ENCODE measurements at regions not wholly inside any gene's neighbourhood (a gene's known extent, or its start where the extent isn't known, plus 50 kb on each side); places are given as distances from the start of the nearest gene placed in this dataset.
"Not testable (repeated sequence)": the region's sequence is repeated elsewhere in the genome, so short reads cannot be mapped to it uniquely, and the experiment has no call there.

DNA sequence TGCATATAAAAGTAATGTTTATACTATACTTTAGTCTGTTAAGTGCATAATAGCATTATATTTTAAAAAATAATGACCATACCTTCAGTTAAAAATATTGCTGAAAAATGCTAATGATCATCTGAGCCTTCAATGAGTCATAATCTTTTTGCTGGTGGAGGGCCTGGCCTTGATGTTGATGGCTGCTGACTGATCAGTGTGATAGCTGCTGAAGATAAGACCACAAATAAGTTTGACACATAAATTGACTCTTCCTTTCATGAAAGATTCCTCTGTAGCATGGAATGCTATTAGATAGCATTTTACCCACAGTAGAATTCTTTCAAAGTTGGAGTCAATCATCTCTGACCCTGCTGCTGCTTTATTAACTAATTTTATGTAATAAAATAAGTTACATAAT, 128.4 kb upstream of the CCDC85A start:
- CTCF ChIA-PET = no interaction called here
- H3K27ac ChIP-seq (ENCODE audit: low read length in 2 of 2) = no peak overlapping the region
- H3K4me3 ChIP-seq (ENCODE audit: control extremely low read depth in 1 of 5, extremely low read depth in 1 of 5, insufficient read depth in 1 of 5, low read depth in 2 of 5, low read length in 4 of 5) = no peak overlapping the region
- Mint-ChIP-seq H3K4me1 (no peaks in the 10 kb centered on the region), H3K27me3 (no peaks in the 10 kb centered on the region), H3K27ac (no peak overlapping the region), H3K9me3 (ENCODE audit: insufficient read depth) (peaks cover 3% of the 10 kb centered on the region), H3K4me3 (no peak overlapping the region)
- H3K9me3 ChIP-seq (ENCODE audit: control extremely low read depth in 1 of 3, control insufficient read depth in 2 of 3, insufficient read depth in 1 of 3, low read length in 2 of 3) = peaks cover 0 to 5% (median 2%) of the 10 kb centered on the region in 3 donors
- no peaks in the 10 kb centered on the region for H3K27me3 ChIP-seq (replicated peaks in 1 of 4; ENCODE audit: control extremely low read depth in 1 of 4, control insufficient read depth in 3 of 4, insufficient read depth in 4 of 4, low read length in 3 of 4)
- H3K4me1 ChIP-seq (ENCODE audit: control insufficient read depth in 2 of 2, insufficient read depth in 2 of 2, low read length in 2 of 2) = no peaks in the 10 kb centered on the region
- no peak for DNase-seq
- TF ChIP-seq, protein P1, sequence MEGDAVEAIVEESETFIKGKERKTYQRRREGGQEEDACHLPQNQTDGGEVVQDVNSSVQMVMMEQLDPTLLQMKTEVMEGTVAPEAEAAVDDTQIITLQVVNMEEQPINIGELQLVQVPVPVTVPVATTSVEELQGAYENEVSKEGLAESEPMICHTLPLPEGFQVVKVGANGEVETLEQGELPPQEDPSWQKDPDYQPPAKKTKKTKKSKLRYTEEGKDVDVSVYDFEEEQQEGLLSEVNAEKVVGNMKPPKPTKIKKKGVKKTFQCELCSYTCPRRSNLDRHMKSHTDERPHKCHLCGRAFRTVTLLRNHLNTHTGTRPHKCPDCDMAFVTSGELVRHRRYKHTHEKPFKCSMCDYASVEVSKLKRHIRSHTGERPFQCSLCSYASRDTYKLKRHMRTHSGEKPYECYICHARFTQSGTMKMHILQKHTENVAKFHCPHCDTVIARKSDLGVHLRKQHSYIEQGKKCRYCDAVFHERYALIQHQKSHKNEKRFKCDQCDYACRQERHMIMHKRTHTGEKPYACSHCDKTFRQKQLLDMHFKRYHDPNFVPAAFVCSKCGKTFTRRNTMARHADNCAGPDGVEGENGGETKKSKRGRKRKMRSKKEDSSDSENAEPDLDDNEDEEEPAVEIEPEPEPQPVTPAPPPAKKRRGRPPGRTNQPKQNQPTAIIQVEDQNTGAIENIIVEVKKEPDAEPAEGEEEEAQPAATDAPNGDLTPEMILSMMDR (IDR thresholded peaks at IDR 0.05) = no peak
- no peak for TF ChIP-seq EZH2 (IDR thresholded peaks at IDR 0.05; ENCODE audit: borderline replicate concordance, insufficient read depth, low read depth, low read length, poor library complexity, severe bottlenecking)
- no peaks in the 10 kb centered on the region for H3K36me3 ChIP-seq (replicated peaks in 1 of 2; ENCODE audit: control extremely low read depth in 1 of 2, control insufficient read depth in 1 of 2, extremely low read depth in 1 of 2, insufficient read depth in 2 of 2, low read length in 1 of 2)
- no peak for ATAC-seq (ENCODE audit: low read depth)
- H4K20me1 ChIP-seq (ENCODE audit: control insufficient read depth, insufficient read depth, low read length, poor library complexity, severe bottlenecking) = no peaks in the 10 kb centered on the region
- POLR2A ChIA-PET = no interaction called here
- no peaks in the 10 kb centered on the region for H3K79me2 ChIP-seq (ENCODE audit: control insufficient read depth, insufficient read depth, low read length)
- no peak overlapping the region for H3K4me2 ChIP-seq (replicated peaks; ENCODE audit: low read depth, low read length, poor library complexity, severe bottlenecking)
- intact Hi-C loops (cut with micrococcal nuclease) = no loop called here
- no peak overlapping the region for H3K9ac ChIP-seq (ENCODE audit: low read length)
- no peak overlapping the region for H2AFZ ChIP-seq (ENCODE audit: insufficient read depth, low read depth, low read length, poor library complexity, severe bottlenecking)

DNA sequence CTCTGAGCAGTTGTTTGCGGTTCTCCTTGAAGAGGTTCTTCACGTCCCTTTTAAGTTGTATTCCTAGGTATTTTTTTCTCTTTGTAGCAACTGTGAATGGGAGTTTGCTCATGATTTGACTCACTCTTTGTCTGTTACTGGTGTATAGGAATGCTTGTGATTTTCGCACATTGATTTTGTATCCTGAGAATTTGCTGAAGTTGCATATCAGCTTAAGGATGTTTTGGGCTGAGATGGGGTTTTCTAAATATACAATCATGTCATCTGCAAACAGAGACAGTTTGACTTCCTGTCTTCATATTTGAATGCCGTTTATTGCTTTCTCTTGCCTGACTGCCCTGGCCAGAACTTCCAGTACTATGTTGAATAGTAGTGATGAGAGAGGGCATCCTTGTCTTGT, 122.5 kb upstream of the CCDC85A start:
- H2AFZ ChIP-seq (ENCODE audit: insufficient read depth, low read depth, low read length, poor library complexity, severe bottlenecking); H3K27me3 ChIP-seq (replicated peaks in 1 of 4; ENCODE audit: control extremely low read depth in 1 of 4, control insufficient read depth in 3 of 4, insufficient read depth in 4 of 4, low read length in 3 of 4); POLR2A ChIA-PET; H3K4me3 Mint-ChIP-seq; ATAC-seq (ENCODE audit: low read depth); H3K9ac ChIP-seq (ENCODE audit: low read length); H3K9me3 ChIP-seq (ENCODE audit: control extremely low read depth in 1 of 3, control insufficient read depth in 2 of 3, insufficient read depth in 1 of 3, low read length in 2 of 3); H3K79me2 ChIP-seq (ENCODE audit: control insufficient read depth, insufficient read depth, low read length); H4K20me1 ChIP-seq (ENCODE audit: control insufficient read depth, insufficient read depth, low read length, poor library complexity, severe bottlenecking); H3K4me1 Mint-ChIP-seq; intact Hi-C loops (cut with micrococcal nuclease); H3K36me3 ChIP-seq (replicated peaks in 1 of 2; ENCODE audit: control extremely low read depth in 1 of 2, control insufficient read depth in 1 of 2, extremely low read depth in 1 of 2, insufficient read depth in 2 of 2, low read length in 1 of 2); H3K4me1 ChIP-seq (ENCODE audit: control insufficient read depth in 2 of 2, insufficient read depth in 2 of 2, low read length in 2 of 2); CTCF ChIA-PET; H3K27ac ChIP-seq (ENCODE audit: low read length in 2 of 2); H3K9me3 Mint-ChIP-seq (ENCODE audit: insufficient read depth); H3K4me2 ChIP-seq (replicated peaks; ENCODE audit: low read depth, low read length, poor library complexity, severe bottlenecking); H3K4me3 ChIP-seq (ENCODE audit: control extremely low read depth in 1 of 5, extremely low read depth in 1 of 5, insufficient read depth in 1 of 5, low read depth in 2 of 5, low read length in 4 of 5); H3K27ac Mint-ChIP-seq; H3K27me3 Mint-ChIP-seq; DNase-seq: not testable (repeated sequence)
- WGBS (ENCODE audit: insufficient coverage) = 86% methylated on average over 1 of the region's 4 CpGs

Measured in B cell (primary cell).